Fibroblast of peridontal ligament (primary cell): ENCODE measurements at regions not wholly inside any gene's neighbourhood (a gene's known extent, or its start where the extent isn't known, plus 50 kb on each side); places are given as distances from the start of the nearest gene placed in this dataset.

Source experiments
- DNase-seq: peaks from one replicate; pipeline ENCODE4 v3.0.0-alpha.2; 2010; ENCODE audit errors: extremely low read depth

DNA sequence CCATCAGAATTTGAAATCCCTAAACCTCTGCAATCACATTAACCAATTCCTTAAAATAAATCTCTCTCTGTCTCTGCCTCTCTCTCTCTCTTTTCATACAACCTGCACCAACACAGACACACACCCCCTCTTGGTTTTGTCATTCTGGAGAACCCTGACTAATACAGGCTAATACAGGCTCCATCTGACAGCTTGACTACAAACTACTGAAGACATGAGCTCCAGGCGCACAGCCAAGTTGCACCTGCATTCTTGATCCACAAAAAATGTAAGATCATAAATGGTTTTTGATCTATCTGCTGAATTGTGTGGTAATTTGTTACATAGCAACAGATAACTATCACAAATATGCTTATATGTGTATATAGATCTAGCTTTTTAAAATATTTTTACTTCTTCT is 2414.2 kb downstream of the PCDH7 start:
- no peak for DNase-seq

GRCh38 chr4:33149658-33150524 is 2429.7 kb downstream of the PCDH7 start:
- no peak for DNase-seq

GRCh38 chr4:33150525-33150910 is 2430.3 kb downstream of the PCDH7 start:
- no peak for DNase-seq

DNA sequence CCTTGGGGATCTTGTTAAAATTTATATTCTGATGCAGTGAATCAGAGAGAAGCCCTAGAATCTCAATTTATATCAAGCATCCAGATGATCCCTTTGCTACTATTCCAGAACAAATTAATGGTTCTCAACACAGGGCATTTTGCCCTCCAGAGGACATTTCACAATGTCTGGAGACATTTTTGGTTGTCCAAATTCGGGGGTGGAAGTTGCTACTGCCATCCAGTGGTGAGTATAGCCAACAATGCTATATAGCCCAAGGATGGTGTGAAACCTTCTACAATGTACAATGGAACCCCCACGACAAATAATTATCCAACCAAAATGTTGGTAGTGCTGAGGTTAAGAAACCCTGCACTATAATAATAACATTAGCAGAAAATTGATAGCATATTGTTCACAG is 2440.0 kb downstream of the PCDH7 start:
- no peak for DNase-seq

GRCh38 chr4:33161202-33161601 is 2441.0 kb downstream of the PCDH7 start:
- no peak for DNase-seq

DNA sequence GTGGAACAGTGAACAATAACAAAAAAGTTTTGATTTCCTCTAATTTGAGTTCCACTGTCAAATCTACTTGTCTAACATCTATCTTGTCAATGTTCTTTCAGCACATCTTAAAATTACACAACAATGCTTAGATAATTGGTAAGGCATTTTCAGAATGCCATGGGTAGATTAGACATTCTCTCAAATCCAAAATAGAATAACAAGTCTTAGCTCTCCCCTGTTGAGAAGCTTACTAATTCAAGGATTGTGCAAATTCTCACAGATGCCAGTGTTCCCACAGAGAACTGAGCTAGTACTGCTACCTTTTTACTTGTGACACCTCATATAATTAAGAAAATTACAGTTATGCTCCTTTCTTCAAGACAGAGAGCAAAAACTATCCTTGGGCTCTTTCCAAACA is 2442.0 kb downstream of the PCDH7 start:
- DNase-seq: no peak

GRCh38 chr4:33171873-33172525 is 2451.8 kb downstream of the PCDH7 start:
- DNase-seq: no peak

GRCh38 chr4:33176566-33176965 is 2456.4 kb downstream of the PCDH7 start:
- DNase-seq: no peak

DNA sequence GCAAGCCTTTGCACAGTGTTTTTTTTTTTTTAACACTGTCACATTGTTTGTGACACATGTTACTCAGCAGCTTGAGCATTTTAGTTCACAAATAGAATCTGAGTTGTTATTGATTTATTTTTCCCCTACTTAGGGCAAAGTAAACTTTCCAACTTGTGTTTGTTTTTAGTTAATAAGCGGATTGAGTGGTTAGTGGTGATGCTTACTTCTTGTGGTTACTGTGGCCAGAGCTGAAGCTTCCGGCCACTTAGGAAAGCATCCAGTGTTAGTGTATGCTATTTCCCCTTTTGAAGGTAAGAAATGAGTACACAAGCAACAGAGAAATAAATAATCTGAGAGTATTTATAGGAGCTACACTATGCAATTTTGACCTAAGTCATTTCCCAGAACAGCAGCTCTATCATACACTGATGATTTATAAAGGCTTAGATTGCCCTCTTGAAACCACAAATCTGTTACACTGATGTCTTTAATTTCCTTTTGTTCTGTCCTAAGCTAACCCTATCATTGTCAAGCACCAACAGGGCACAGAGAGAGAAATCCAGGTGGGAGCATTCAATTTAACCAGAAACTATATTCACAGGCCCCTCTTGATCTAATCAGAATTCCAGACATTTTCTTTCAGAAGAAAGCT is 2464.6 kb downstream of the PCDH7 start:
- DNase-seq: no peak

DNA sequence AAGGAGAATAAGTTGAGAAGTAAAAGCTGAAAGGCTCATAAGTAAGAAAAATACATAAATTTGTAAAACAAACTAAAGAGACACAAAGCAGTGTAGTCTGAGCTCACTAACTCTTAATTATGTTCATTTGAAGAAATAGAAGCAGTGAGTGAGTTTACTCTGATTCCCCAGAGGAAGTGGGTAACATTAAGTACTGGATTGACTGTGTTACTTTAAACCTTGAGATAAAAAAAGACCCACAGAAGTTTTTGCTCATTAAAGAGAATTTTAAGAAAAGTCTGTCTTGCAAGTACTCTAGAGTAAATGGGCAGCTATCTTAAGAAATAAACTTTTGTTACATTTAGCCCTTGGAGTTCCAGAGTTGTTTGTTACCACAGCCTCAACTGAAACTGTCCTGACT is 2466.9 kb downstream of the PCDH7 start:
- DNase-seq: no peak

GRCh38 chr4:33188733-33189132 is 2468.6 kb downstream of the PCDH7 start:
- no peak for DNase-seq

GRCh38 chr4:33189169-33189568 is 2469.0 kb downstream of the PCDH7 start:
- DNase-seq: no peak

- no peak for DNase-seq
Measured at GRCh38 chr4:33193109-33193508, 2472.9 kb downstream of the PCDH7 start.

GRCh38 chr4:33200377-33200776 is 2480.2 kb downstream of the PCDH7 start:
- DNase-seq: no peak

- no peak for DNase-seq
Measured at GRCh38 chr4:33218238-33218637, 2498.1 kb downstream of the PCDH7 start.

DNA sequence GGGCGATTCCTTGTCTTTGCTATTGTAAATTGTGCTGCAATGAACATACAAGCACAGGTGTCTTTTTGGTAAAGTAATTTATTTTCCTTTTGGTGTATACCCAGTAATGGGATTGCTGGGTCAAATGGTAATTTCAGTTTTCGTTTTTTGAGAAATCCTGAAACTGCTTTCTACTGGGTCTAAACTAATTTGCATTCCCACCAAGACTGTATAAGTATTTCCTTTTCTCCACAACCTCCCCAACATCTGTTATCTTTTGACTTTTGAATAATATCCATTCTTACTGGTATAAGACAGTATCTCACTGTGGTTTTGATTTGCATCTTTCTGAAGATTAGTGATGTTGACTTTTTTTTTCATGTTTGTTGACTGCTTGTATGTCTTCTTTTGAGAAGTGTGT is 2506.0 kb downstream of the PCDH7 start:
- DNase-seq: no peak

DNA sequence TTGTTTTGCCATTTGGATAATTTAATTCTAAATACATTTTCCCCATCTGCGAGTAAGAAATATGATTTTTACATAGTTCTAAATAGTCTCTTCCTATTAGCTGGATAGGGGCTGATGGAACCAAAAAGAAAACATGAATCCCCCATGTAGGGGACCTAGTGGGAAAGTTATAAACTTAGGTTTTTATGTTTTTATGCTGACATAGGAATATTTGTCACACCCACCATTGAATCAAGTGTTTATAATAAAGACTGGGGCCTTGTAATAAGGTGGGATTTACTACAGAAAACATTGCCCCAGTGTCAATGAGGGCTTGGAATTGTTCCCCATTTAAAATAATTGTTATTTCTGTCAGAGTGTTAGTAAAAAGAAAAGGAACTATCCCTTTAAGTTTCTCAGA is 2506.6 kb downstream of the PCDH7 start:
- DNase-seq: no peak

- DNase-seq: no peak
Measured at GRCh38 chr4:33255094-33255493, 2534.9 kb downstream of the PCDH7 start.

DNA sequence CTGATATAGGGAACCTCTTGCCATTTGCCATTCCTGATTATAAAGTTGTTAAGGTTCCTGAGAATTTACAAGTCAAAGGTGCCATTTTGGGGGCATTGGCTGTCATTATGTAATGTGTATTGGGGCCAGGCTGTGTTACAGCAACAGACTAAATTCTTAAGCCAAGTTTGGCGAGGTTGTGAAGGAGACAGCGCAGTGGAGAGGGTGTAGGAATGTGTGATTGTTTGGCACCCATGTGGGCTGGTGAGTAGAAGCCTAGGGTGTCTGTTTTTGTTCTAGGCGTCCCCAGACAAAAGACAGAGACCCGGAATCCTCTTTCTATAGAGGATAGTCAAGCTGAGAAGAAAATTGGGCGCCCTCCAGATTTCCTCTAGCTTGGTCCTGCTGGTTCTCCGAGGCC is 2535.3 kb downstream of the PCDH7 start:
- no peak for DNase-seq

- DNase-seq: peak; percentile 54
Measured at GRCh38 chr4:33262824-33263223, 2542.7 kb downstream of the PCDH7 start.

DNA sequence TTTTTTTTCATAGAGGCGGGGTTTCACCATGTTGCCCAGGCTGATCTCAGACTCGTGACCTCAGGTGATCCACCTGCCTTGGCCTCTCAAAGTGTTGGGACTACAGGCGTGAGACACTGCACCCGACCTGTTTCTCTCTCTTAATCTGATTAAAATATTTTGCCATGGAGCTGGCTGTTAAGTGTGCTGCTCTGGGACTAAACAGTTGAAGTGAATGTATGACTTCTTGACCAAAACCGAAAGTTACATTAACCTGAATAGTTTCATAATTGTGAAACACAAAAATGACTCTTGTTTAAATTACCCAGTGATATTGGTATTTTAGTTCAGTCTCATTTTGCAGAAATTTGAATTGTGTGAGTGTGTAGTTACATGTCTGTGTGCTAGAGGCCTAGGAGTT is 2548.6 kb downstream of the PCDH7 start:
- DNase-seq: no peak

GRCh38 chr4:33270403-33270802 is 2550.2 kb downstream of the PCDH7 start:
- DNase-seq: no peak

DNA sequence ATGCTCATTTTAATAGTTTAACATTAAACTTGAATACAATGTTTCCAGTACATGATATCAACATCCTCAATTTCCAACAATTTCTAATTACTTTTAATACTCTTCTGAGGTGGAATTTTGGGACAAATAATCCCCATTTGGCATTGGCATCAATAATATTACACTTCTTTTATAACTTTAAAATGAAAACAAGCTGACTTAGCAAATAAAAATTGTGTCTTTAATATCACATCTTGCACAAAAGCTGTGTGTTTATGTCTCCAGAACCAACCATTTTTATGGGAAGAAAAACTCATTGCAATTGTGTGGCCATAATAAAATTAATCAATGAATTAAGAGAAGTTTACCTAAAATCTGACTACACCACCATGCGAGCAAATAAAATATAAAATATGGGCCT is 2552.6 kb downstream of the PCDH7 start:
- no peak for DNase-seq
